B cell (primary cell): ENCODE measurements at regions not wholly inside any gene's neighbourhood (a gene's known extent, or its start where the extent isn't known, plus 50 kb on each side); places are given as distances from the start of the nearest gene placed in this dataset.

ENCODE experiments used
- ATAC-seq: fragments of 200-7000 bp; cut with Tn5 transposase; one replicate; pipeline ENCODE4 v1.10.0; 2021; ENCODE audit warnings: low read depth, mild to moderate bottlenecking, moderate number of reproducible peaks, moderate library complexity
- CTCF ChIA-PET: fragments of 350-600 bp; sonication (Branson Sonifier 250); formaldehyde crosslinking; loops from one replicate; lab custom pipeline; 2021; ENCODE audit warnings: antibody characterized with exemption, inconsistent platforms; lab: Charles Lee
- POLR2A ChIA-PET: fragments of 350-600 bp; sonication (Branson Sonifier 250); formaldehyde crosslinking; loops from one replicate; lab custom pipeline; 2021; ENCODE audit warnings: antibody characterized with exemption; lab: Charles Lee
- DNase-seq: peaks from one replicate; pipeline ENCODE4 v3.0.0; 2013
- H2AFZ ChIP-seq: 2 replicates; pipeline ENCODE4 v1.6.1; 2012; ENCODE audit warnings: mild to moderate bottlenecking, low read depth, low read length; ENCODE audit not compliant: insufficient read depth, poor library complexity, severe bottlenecking
- H3K27ac ChIP-seq, 2 donors: 1 replicate in 1 of 2; 2 replicates in 1 of 2; pipeline ENCODE4 v1.5.1; 2012 to 2013; ENCODE audit warnings: low read length in 2 of 2, mild to moderate bottlenecking in 2 of 2, moderate library complexity in 1 of 2
- H3K27me3 ChIP-seq, 4 experiments: fragments of 200-600 bp in 1 of 4; sonication (generic) in 1 of 4; replicated peaks in 1 of 4; 1 replicate in 2 of 4; 2 replicates in 2 of 4; pipeline versions ENCODE4 v1.6.1 to v1.7.0; 2013 to 2016; ENCODE audit warnings: low read length in 3 of 4, mild to moderate bottlenecking in 2 of 4, mixed read lengths in 1 of 4, moderate library complexity in 1 of 4; ENCODE audit not compliant: insufficient read depth in 4 of 4, control insufficient read depth in 3 of 4; ENCODE audit errors: control extremely low read depth in 1 of 4
- H3K36me3 ChIP-seq, 2 experiments: replicated peaks in 1 of 2; 1 replicate in 1 of 2; 2 replicates in 1 of 2; pipeline versions ENCODE4 v1.6.1 to v1.7.1; 2013; ENCODE audit warnings: low read length in 1 of 2; ENCODE audit not compliant: insufficient read depth in 2 of 2, control insufficient read depth in 1 of 2; ENCODE audit errors: control extremely low read depth in 1 of 2, extremely low read depth in 1 of 2
- H3K4me1 ChIP-seq, 2 donors: fragments of 200-600 bp in 1 of 2; sonication (generic) in 1 of 2; 1 replicate in 1 of 2; 2 replicates in 1 of 2; pipeline versions ENCODE4 v1.5.1 to v1.6.1; 2013 to 2017; ENCODE audit warnings: low read length in 2 of 2; ENCODE audit not compliant: control insufficient read depth in 2 of 2, insufficient read depth in 2 of 2
- H3K4me2 ChIP-seq: replicated peaks from 2 replicates; pipeline ENCODE3; 2012; ENCODE audit warnings: mild to moderate bottlenecking, low read depth, low read length; ENCODE audit not compliant: poor library complexity, severe bottlenecking
- H3K4me3 ChIP-seq, 5 experiments: fragments of 200-600 bp in 1 of 5; sonication (generic) in 1 of 5; 1 replicate in 3 of 5; 2 replicates in 2 of 5; pipeline versions ENCODE4 v1.5.1 to v1.7.0; 2011 to 2016; ENCODE audit warnings: low read length in 4 of 5, mild to moderate bottlenecking in 4 of 5, low read depth in 2 of 5, control low read depth in 1 of 5, moderate library complexity in 1 of 5; ENCODE audit not compliant: insufficient read depth in 1 of 5; ENCODE audit errors: control extremely low read depth in 1 of 5, extremely low read depth in 1 of 5
- H3K79me2 ChIP-seq: fragments of 200-600 bp; sonication (generic); one replicate; pipeline ENCODE4 v1.6.0; 2016; ENCODE audit warnings: low read length; ENCODE audit not compliant: control insufficient read depth, insufficient read depth
- H3K9ac ChIP-seq: fragments of 200-600 bp; sonication (generic); 2 replicates; pipeline ENCODE4 v1.6.1; 2017; ENCODE audit warnings: mild to moderate bottlenecking, low read length, moderate library complexity
- H3K9me3 ChIP-seq, 3 donors: one replicate each; pipeline versions ENCODE4 v1.6.1 to v1.7.1; 2013; ENCODE audit warnings: low read length in 2 of 3; ENCODE audit not compliant: control insufficient read depth in 2 of 3, insufficient read depth in 1 of 3; ENCODE audit errors: control extremely low read depth in 1 of 3
- H4K20me1 ChIP-seq: 2 replicates; pipeline ENCODE4 v1.6.0; 2012; ENCODE audit warnings: mild to moderate bottlenecking, low read length; ENCODE audit not compliant: insufficient read depth, control insufficient read depth, poor library complexity, severe bottlenecking
- H3K27ac Mint-ChIP-seq: one replicate; pipeline ENCODE4 v1.8.0; 2021; ENCODE audit warnings: mixed read lengths
- H3K27me3 Mint-ChIP-seq: one replicate; pipeline ENCODE4 v1.8.0; 2021; ENCODE audit warnings: mixed read lengths
- H3K4me1 Mint-ChIP-seq: one replicate; pipeline ENCODE4 v1.8.0; 2021; ENCODE audit warnings: mixed read lengths
- H3K4me3 Mint-ChIP-seq: one replicate; pipeline ENCODE4 v1.8.0; 2021; ENCODE audit warnings: mixed read lengths
- H3K9me3 Mint-ChIP-seq: one replicate; pipeline ENCODE4 v1.8.0; 2022; ENCODE audit warnings: mixed read lengths; ENCODE audit not compliant: insufficient read depth
- CTCF ChIP-seq: fragments of 200-600 bp; IDR thresholded peaks from one replicate; pipeline ENCODE4 v1.8.0; 2022; ENCODE audit warnings: antibody characterized with exemption, mild to moderate bottlenecking
- EZH2 ChIP-seq: IDR thresholded peaks from 2 replicates; pipeline ENCODE4 v1.6.1; 2012; ENCODE audit warnings: borderline replicate concordance, low read depth, mild to moderate bottlenecking, moderate library complexity, low read length; ENCODE audit not compliant: insufficient read depth, poor library complexity, severe bottlenecking
- WGBS: methylation state at CpG from one replicate; pipeline ENCODE4 v1.1.5; 2013; ENCODE audit warnings: missing lambda C conversion rate; ENCODE audit not compliant: insufficient coverage; 5-methylcytosine and 5-hydroxymethylcytosine counted together
- intact Hi-C: fragments of 100-400 bp; cut with micrococcal nuclease; formaldehyde crosslinking; loops from one replicate; pipeline ENCODE4 v1.10.0; 2022

GRCh38 chr14:30381861-30382480 lies 177.0 kb upstream of the G2E3 start:
- no peaks in the 10 kb centered on the region for H3K36me3 ChIP-seq
- Mint-ChIP-seq H3K27me3 (peaks cover 21% of the 10 kb centered on the region), H3K4me1 (no peaks in the 10 kb centered on the region), H3K4me3 (no peak overlapping the region), H3K27ac (no peak overlapping the region), H3K9me3 (no peaks in the 10 kb centered on the region)
- DNase-seq (no peak), ATAC-seq (no peak)
- CTCF ChIA-PET, result no interaction called here
- no CpG with 5 or more reads among the region's 2 CpGs for WGBS
- H2AFZ ChIP-seq, result no peak overlapping the region
- H3K4me1 ChIP-seq, result no peaks in the 10 kb centered on the region
- no peaks in the 10 kb centered on the region for H3K9me3 ChIP-seq
- H3K4me2 ChIP-seq, result no peak overlapping the region
- intact Hi-C loops, result no loop called here
- no peaks in the 10 kb centered on the region for H3K27me3 ChIP-seq
- H3K79me2 ChIP-seq, result no peaks in the 10 kb centered on the region
- no peaks in the 10 kb centered on the region for H4K20me1 ChIP-seq
- no peak overlapping the region for H3K27ac ChIP-seq
- H3K9ac ChIP-seq, result no peak overlapping the region
- no peak overlapping the region for H3K4me3 ChIP-seq
- POLR2A ChIA-PET, result no interaction called here
- no peak for TF ChIP-seq CTCF
- no peak for TF ChIP-seq EZH2

- no peaks in the 10 kb centered on the region for H3K4me1 Mint-ChIP-seq
- CTCF ChIA-PET, result no interaction called here
These were observed 173.0 kb upstream of the G2E3 start for GRCh38 chr14:30385925-30386324.

More at GRCh38 chr14:30385925-30386324, 173.0 kb upstream of the G2E3 start:
- Histone ChIP-seq H3K79me2 (no peaks in the 10 kb centered on the region), H3K27ac (no peak overlapping the region), H2AFZ (no peak overlapping the region), H4K20me1 (no peaks in the 10 kb centered on the region), H3K4me2 (no peak overlapping the region), H3K4me1 (no peaks in the 10 kb centered on the region), H3K36me3 (no peaks in the 10 kb centered on the region), H3K27me3 (no peaks in the 10 kb centered on the region), H3K4me3 (no peak overlapping the region), H3K9ac (no peak overlapping the region), H3K9me3 (no peaks in the 10 kb centered on the region)
- intact Hi-C loops, result no loop called here
- POLR2A ChIA-PET, result no interaction called here
- Mint-ChIP-seq H3K9me3 (no peaks in the 10 kb centered on the region), H3K4me3 (no peak overlapping the region), H3K27me3 (peaks cover 11% of the 10 kb centered on the region), H3K27ac (no peak overlapping the region)
- ATAC-seq, result no peak
- no peak for TF ChIP-seq CTCF
- TF ChIP-seq EZH2, result no peak
- DNase-seq, result no peak
- no CpG with 5 or more reads among the region's 1 CpG for WGBS
